ENCODE measurements at regions not wholly inside any gene's neighbourhood (a gene's known extent, or its start where the extent isn't known, plus 50 kb on each side); places are given as distances from the start of the nearest gene placed in this dataset.

GRCh38 chr1:173113015-173113741 is 62.4 kb upstream of the TNFSF18 start:
- TF ChIP-seq CTCF (conservative IDR thresholded peaks at IDR 0.05 in 1 of 2, IDR thresholded peaks at IDR 0.05 in 1 of 2; ENCODE audit: low read depth in 1 of 2, low read length in 2 of 2) (no peak), EZH2 (IDR thresholded peaks at IDR 0.05; ENCODE audit: low read length, missing control alignments) (no peak)

All from fibroblast of lung (primary cell).